ENCODE measurements at regions not wholly inside any gene's neighbourhood (a gene's known extent, or its start where the extent isn't known, plus 50 kb on each side); places are given as distances from the start of the nearest gene placed in this dataset. TPM values are rescaled to one million over a fixed set of nuclear protein-coding genes. Genes with fewer than 3 reads are reported as not detected.

GRCh38 chr7:142328551-142328950 lies 70.7 kb upstream of the PRSS58 start:
- no peak for DNase-seq

DNA sequence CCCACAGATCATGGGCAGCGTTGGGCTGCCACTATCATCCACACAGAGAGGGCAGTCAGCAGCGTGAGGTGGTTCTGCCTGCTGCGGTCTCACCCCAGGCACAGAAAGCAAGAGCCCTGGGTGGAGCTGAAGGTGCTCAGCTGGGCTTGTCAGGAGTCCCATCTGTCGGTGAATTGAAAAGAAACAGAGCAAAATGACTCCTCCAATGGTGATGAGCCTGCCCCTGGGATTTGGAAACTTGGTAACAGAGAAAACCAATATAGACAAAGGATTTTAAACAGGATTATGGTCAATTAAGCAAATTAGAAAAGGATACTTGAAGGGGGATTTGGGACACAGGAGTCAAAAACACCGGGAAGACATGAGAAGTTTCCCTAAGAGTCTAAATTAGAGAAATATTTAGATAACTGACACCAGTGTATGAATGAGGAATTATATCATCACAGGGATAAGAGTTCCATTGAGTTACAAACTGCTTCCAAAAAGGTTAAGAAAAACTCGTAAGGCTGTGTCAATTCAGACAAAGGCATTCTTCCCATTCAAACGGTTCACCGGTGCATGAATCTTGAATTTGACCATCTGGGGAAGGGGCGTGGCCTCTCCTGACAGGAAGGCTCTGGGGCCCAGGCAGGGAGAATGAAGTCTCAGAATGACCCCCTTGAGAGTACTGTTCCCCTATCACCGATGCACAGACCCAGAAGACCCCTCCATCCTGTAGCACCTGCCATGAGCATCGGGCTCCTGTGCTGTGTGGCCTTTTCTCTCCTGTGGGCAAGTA lies 70.0 kb upstream of the PRSS58 start:
- DNase-seq = no peak

GRCh38 chr7:142323706-142324105 lies 65.8 kb upstream of the PRSS58 start:
- no peak for DNase-seq

DNA sequence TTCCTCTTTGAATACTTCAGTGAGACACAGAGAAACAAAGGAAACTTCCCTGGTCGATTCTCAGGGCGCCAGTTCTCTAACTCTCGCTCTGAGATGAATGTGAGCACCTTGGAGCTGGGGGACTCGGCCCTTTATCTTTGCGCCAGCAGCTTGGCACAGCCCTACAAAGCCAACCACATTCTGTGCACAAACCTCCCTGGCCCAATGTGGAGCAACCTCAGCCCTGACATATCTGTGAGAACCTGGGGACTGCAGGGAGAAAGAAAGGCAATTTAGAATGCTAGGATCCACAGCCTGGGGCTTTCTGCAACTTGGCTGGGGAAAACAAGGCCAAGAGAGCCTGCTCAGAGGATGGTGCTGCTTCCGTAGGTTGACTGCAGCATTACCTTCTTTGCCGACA lies 63.5 kb upstream of the PRSS58 start:
- no peak for DNase-seq

DNA sequence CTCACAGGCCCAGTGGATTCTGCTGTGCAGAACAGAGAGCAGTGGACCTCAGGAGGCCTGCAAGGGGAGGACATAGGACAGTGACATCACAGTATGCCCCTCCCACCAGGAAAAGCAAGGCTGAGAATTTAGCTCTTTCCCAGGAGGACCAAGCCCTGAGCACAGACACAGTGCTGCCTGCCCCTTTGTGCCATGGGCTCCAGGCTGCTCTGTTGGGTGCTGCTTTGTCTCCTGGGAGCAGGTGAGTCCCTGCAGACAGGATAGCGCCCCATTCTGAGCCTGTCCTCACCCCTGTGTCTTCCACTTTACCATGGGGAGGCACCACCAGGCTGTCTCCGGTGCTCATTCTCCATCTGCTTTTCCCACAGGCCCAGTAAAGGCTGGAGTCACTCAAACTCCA lies 63.0 kb upstream of the PRSS58 start:
- no peak for DNase-seq

DNA sequence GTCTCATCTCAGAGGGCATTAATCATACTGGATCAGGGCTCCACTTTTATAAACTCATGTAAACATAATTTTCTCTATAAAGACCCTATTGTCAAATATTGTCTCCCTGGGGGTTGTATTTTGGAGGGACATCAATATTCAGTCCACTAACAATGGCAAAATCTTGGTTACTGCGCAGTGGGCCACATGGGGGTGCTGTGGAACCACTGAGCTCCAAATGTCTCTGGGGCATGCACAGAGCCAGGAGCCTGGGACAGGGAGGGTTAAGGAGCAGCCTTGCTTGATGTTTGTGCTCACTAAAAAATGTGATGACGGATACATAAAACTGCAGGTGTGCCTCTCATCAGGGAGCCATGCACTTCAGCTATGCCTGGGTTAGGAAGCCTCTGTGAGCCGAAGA lies 62.1 kb upstream of the PRSS58 start:
- DNase-seq = no peak

DNA sequence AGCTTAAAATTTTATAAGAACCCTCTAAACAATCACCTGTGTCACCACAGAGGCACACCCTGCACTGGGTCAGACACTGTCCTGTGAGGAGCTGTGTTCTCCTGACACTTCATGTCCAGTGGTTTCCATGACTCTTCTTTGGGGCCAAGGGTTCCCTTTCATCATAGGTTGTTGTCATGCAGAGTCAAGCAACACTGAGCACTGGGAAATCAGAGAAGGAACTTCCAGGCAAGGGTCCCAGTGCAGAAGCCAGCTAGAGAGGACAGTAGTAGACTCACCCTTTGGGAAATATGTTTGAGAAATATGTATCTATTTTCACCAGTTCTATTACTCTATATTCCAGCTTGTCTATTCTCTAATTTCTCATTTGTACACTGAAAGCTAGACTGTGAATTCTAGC lies 56.4 kb upstream of the PRSS58 start:
- DNase-seq = no peak

DNA sequence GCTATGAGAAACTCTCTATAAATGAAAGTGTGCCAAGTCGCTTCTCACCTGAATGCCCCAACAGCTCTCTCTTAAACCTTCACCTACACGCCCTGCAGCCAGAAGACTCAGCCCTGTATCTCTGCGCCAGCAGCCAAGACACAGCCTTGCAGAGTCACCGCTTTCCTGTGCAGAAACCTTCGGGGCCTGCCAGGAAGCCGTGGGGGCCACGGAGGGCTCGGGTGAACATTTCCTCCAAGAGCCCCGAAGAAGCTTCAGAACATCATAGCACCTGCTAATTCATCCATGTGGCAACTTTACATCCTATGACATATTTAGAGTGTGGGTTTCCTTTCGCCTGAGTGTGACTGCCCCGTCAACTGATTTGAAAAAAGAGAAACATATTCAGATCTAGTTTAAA lies 55.7 kb upstream of the PRSS58 start:
- no peak for DNase-seq

DNA sequence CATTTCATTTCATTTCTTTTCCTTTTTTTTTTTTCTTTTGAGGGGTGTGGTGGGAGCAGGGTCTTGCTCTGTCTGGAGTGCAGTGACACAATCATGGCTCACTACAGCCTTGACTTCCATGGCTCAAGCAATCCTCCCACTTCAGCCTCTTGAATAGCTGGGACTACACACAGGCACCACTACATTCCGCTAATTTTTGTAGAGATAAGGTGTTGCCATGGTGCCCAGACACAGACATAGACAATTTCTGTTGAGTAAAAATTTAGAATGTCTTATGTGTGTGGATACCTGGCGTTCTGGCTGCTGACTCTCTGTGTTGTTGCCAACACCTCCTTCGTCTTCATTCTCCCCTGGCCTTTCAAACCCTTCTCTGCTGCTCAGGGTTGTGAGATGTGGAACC lies 54.0 kb upstream of the PRSS58 start:
- no peak for DNase-seq

DNA sequence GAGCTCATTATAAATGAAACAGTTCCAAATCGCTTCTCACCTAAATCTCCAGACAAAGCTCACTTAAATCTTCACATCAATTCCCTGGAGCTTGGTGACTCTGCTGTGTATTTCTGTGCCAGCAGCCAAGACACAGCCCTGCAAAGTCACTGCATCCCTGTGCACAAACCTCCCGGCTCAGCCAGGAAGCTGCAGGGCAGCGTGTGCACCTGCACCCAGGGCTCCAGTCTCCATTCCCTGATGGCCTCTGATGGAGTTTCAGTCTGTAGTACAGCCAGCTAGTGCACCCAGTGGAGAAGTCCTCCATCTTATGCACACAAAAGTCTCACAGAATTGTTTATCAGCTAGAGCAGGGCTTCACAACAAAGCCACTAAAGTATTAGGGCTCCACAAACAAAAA lies 51.1 kb upstream of the PRSS58 start:
- no peak for DNase-seq

DNA sequence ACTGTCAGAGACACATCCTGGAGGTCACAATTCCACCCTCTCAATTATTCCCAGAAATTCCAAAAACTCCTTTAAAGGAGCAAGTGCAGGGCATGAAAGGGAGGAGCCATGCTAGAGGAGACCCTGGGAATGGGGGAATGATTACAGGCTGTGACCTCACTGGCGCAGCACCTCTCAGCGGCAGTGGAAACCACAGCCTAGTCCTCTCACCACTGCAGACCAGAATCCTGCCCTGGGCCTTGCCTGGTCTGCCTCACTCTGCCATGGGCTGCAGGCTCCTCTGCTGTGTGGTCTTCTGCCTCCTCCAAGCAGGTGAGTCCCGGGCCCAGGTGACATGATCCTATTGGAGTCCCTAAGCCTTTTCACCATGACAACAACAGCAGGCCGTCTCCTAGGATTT lies 50.5 kb upstream of the PRSS58 start:
- DNase-seq = no peak

Small RNAs in the stretch of these regions (small RNA-seq; reads per million reads assigned to genes)
- gene TRBV5-2 = not detected
- gene TRBV8-1 = not detected
- gene TRBV8-2 = not detected

All from occipital lobe (tissue), 2 donors.